Body of pancreas (tissue), 4 donors: ENCODE measurements at regions not wholly inside any gene's neighbourhood (a gene's known extent, or its start where the extent isn't known, plus 50 kb on each side); places are given as distances from the start of the nearest gene placed in this dataset.

Experiments used
- CTCF ChIP-seq, 7 experiments: fragments of 450-650 bp in 4 of 7; fragments of 200-600 bp in 3 of 7; sonication (generic) in 3 of 7; IDR thresholded peaks; one replicate each; pipeline ENCODE4 v1.5.1; 2016 to 2019; ENCODE audit warnings: antibody characterized with exemption in 7 of 7
- POLR2A ChIP-seq, 3 donors: fragments of 450-650 bp; IDR thresholded peaks; one replicate each; pipeline ENCODE4 v1.6.1; 2016; ENCODE audit warnings: antibody characterized with exemption in 3 of 3, mild to moderate bottlenecking in 2 of 3

- TF ChIP-seq POLR2A (IDR thresholded peaks at IDR 0.05) (no peak), CTCF (IDR thresholded peaks at IDR 0.05) (no peak)
Measured at GRCh38 chr7:41037691-41038090, 665.2 kb downstream of the INHBA start.
